Astrocyte (in vitro differentiated cells and primary cell): ENCODE measurements at regions not wholly inside any gene's neighbourhood (a gene's known extent, or its start where the extent isn't known, plus 50 kb on each side); places are given as distances from the start of the nearest gene placed in this dataset.

ENCODE experiments used
- DNase-seq: peaks from one replicate; pipeline ENCODE4 v3.0.0-alpha.2; 2010; ENCODE audit warnings: low read depth
- FAIRE-seq: peaks from 2 replicates; lab custom pipeline; 2011; peaks lifted over from hg19 to GRCh38; lab: Jason Lieb, UNC
- H2AFZ ChIP-seq: 2 replicates; pipeline ENCODE4 v1.6.0; 2012; ENCODE audit warnings: low read depth, low read length, inconsistent platforms
- H3K27ac ChIP-seq: 2 replicates; pipeline ENCODE4 v1.5.1; 2011; ENCODE audit warnings: low read depth, low read length, inconsistent platforms
- H3K27me3 ChIP-seq: 2 replicates; pipeline ENCODE4 v1.6.0; 2011; ENCODE audit warnings: low read length, inconsistent platforms; ENCODE audit not compliant: insufficient read depth
- H3K36me3 ChIP-seq: 2 replicates; pipeline ENCODE4 v1.5.1; 2011; ENCODE audit warnings: low read length, inconsistent platforms; ENCODE audit not compliant: insufficient read depth
- H3K4me1 ChIP-seq: 2 replicates; pipeline ENCODE4 v1.5.1; 2011; ENCODE audit warnings: low read length, inconsistent platforms; ENCODE audit not compliant: insufficient read depth
- H3K4me2 ChIP-seq: 2 replicates; pipeline ENCODE4 v1.6.0; 2012; ENCODE audit warnings: low read length, inconsistent platforms
- H3K4me3 ChIP-seq: 2 replicates; pipeline ENCODE4 v1.5.1; 2011; ENCODE audit warnings: low read depth, mild to moderate bottlenecking, low read length, inconsistent platforms; ENCODE audit not compliant: insufficient read depth
- H3K79me2 ChIP-seq: 2 replicates; pipeline ENCODE4 v1.6.0; 2012; ENCODE audit warnings: mild to moderate bottlenecking, low read length, inconsistent platforms; ENCODE audit not compliant: insufficient read depth
- H3K9ac ChIP-seq: 2 replicates; pipeline ENCODE4 v1.6.0; 2012; ENCODE audit warnings: mild to moderate bottlenecking, low read length, inconsistent platforms
- H3K9me3 ChIP-seq: 2 replicates; pipeline ENCODE4 v1.5.1; 2012; ENCODE audit warnings: low read depth, mild to moderate bottlenecking, low read length, inconsistent platforms; ENCODE audit not compliant: insufficient read depth
- H4K20me1 ChIP-seq: 2 replicates; pipeline ENCODE4 v1.6.0; 2012; ENCODE audit warnings: low read length, inconsistent platforms; ENCODE audit not compliant: insufficient read depth
- H3K27ac Mint-ChIP-seq: one replicate; pipeline ENCODE4 v1.8.0; 2021; ENCODE audit warnings: mild to moderate bottlenecking, mixed read lengths; ENCODE audit not compliant: unreplicated experiment
- H3K27me3 Mint-ChIP-seq: one replicate; pipeline ENCODE4 v1.8.0; 2021; ENCODE audit warnings: low read depth, mixed read lengths; ENCODE audit not compliant: unreplicated experiment
- H3K36me3 Mint-ChIP-seq: one replicate; pipeline ENCODE4 v1.8.0; 2021; ENCODE audit warnings: low read depth, mixed read lengths; ENCODE audit not compliant: unreplicated experiment
- H3K4me1 Mint-ChIP-seq: one replicate; pipeline ENCODE4 v1.8.0; 2021; ENCODE audit warnings: low read depth, mixed read lengths; ENCODE audit not compliant: unreplicated experiment
- H3K4me3 Mint-ChIP-seq: one replicate; pipeline ENCODE4 v1.8.0; 2021; ENCODE audit warnings: mild to moderate bottlenecking, moderate library complexity, mixed read lengths; ENCODE audit not compliant: unreplicated experiment
- H3K9me3 Mint-ChIP-seq: one replicate; pipeline ENCODE4 v1.8.0; 2021; ENCODE audit warnings: mild to moderate bottlenecking, mixed read lengths; ENCODE audit not compliant: unreplicated experiment
- CTCF ChIP-seq: IDR thresholded peaks from 2 replicates; pipeline ENCODE4 v1.5.1; 2011; ENCODE audit warnings: low read depth, mild to moderate bottlenecking, inconsistent platforms, low read length, moderate library complexity; ENCODE audit not compliant: insufficient read depth
- EZH2 ChIP-seq: IDR thresholded peaks from 2 replicates; pipeline ENCODE4 v1.6.1; 2012; ENCODE audit warnings: mild to moderate bottlenecking, low read length, inconsistent platforms; ENCODE audit not compliant: insufficient read depth

GRCh38 chr13:109979228-109979627, 192.8 kb upstream of the IRS2 start:
- no peak overlapping the region for H2AFZ ChIP-seq
- H4K20me1 ChIP-seq, result no peaks in the 10 kb centered on the region
- no peak overlapping the region for H3K4me2 ChIP-seq
- no peak overlapping the region for H3K9ac ChIP-seq
- Mint-ChIP-seq H3K36me3 (no peaks in the 10 kb centered on the region), H3K27me3 (peaks cover 5% of the 10 kb centered on the region), H3K4me1 (no peaks in the 10 kb centered on the region), H3K9me3 (no peaks in the 10 kb centered on the region), H3K27ac (no peak overlapping the region), H3K4me3 (no peak overlapping the region)
- no peaks in the 10 kb centered on the region for H3K9me3 ChIP-seq
- H3K4me3 ChIP-seq, result no peak overlapping the region
- H3K36me3 ChIP-seq, result no peaks in the 10 kb centered on the region
- FAIRE-seq (no peak), DNase-seq (no peak)
- no peak overlapping the region for H3K27ac ChIP-seq
- no peaks in the 10 kb centered on the region for H3K79me2 ChIP-seq
- no peaks in the 10 kb centered on the region for H3K4me1 ChIP-seq
- H3K27me3 ChIP-seq, result no peaks in the 10 kb centered on the region
- no peak for TF ChIP-seq CTCF

GRCh38 chr13:109977212-109977968, 191.0 kb upstream of the IRS2 start:
- Mint-ChIP-seq H3K9me3 (no peaks in the 10 kb centered on the region), H3K27me3 (peaks cover 11% of the 10 kb centered on the region), H3K4me1 (no peaks in the 10 kb centered on the region), H3K4me3 (no peak overlapping the region), H3K36me3 (no peaks in the 10 kb centered on the region), H3K27ac (no peak overlapping the region)
- Histone ChIP-seq H3K4me3 (no peak overlapping the region), H3K9ac (no peak overlapping the region), H3K4me2 (no peak overlapping the region), H3K4me1 (no peaks in the 10 kb centered on the region), H3K36me3 (no peaks in the 10 kb centered on the region), H3K79me2 (no peaks in the 10 kb centered on the region), H2AFZ (no peak overlapping the region), H3K27ac (no peak overlapping the region), H3K9me3 (no peaks in the 10 kb centered on the region), H4K20me1 (no peaks in the 10 kb centered on the region), H3K27me3 (no peaks in the 10 kb centered on the region)
- TF ChIP-seq EZH2, result no peak
- TF ChIP-seq CTCF, result no peak
- no peak for FAIRE-seq
- DNase-seq, result no peak
